HG03565 (cell line): ENCODE measurements at regions not wholly inside any gene's neighbourhood (a gene's known extent, or its start where the extent isn't known, plus 50 kb on each side); places are given as distances from the start of the nearest gene placed in this dataset.

Experiments used
- ATAC-seq: cut with Tn5 transposase; IDR thresholded peaks from one replicate; pipeline ENCODE4 v1.9.1; 2021; ENCODE audit warnings: mild to moderate bottlenecking, moderate library complexity; ENCODE audit not compliant: unreplicated experiment

GRCh38 chr4:171759274-171759673 lies 53.9 kb upstream of the GALNTL6 start:
- ATAC-seq: no peak

GRCh38 chr4:171751538-171751937 lies 61.7 kb upstream of the GALNTL6 start:
- ATAC-seq: no peak

GRCh38 chr4:171746418-171746817 lies 66.8 kb upstream of the GALNTL6 start:
- ATAC-seq: no peak

- no peak for ATAC-seq
Measured at GRCh38 chr4:171742436-171742835, 70.8 kb upstream of the GALNTL6 start.

- ATAC-seq: no peak
Measured at GRCh38 chr4:171727185-171727584, 86.0 kb upstream of the GALNTL6 start.

- ATAC-seq: no peak
Measured at GRCh38 chr4:171721937-171722336, 91.3 kb upstream of the GALNTL6 start.

GRCh38 chr4:171719691-171720090 lies 93.5 kb upstream of the GALNTL6 start:
- ATAC-seq: no peak

GRCh38 chr4:171718665-171719064 lies 94.5 kb upstream of the GALNTL6 start:
- ATAC-seq: no peak

GRCh38 chr4:171718069-171718468 lies 95.1 kb upstream of the GALNTL6 start:
- ATAC-seq: no peak

GRCh38 chr4:171717231-171717741 lies 95.9 kb upstream of the GALNTL6 start:
- no peak for ATAC-seq

GRCh38 chr4:171715973-171716372 lies 97.2 kb upstream of the GALNTL6 start:
- no peak for ATAC-seq

- ATAC-seq: no peak
Measured at GRCh38 chr4:171714791-171715454, 98.3 kb upstream of the GALNTL6 start.

GRCh38 chr4:171710743-171711142 lies 102.5 kb upstream of the GALNTL6 start:
- no peak for ATAC-seq

- peak; percentile 99 for ATAC-seq
Measured at GRCh38 chr4:171676555-171677215, 136.5 kb upstream of the GALNTL6 start.

GRCh38 chr4:171674781-171675180 lies 138.4 kb upstream of the GALNTL6 start:
- ATAC-seq: no peak

- ATAC-seq: no peak
Measured at GRCh38 chr4:171668403-171668802, 144.8 kb upstream of the GALNTL6 start.

- ATAC-seq: no peak
Measured at GRCh38 chr4:171667906-171668305, 145.3 kb upstream of the GALNTL6 start.

GRCh38 chr4:171651071-171651470 lies 162.1 kb upstream of the GALNTL6 start:
- no peak for ATAC-seq

- ATAC-seq: peak; percentile 69
Measured at GRCh38 chr4:171650543-171650942, 162.7 kb upstream of the GALNTL6 start.

GRCh38 chr4:171648926-171649325 lies 164.3 kb upstream of the GALNTL6 start:
- no peak for ATAC-seq

- ATAC-seq: no peak
Measured at GRCh38 chr4:171646984-171647383, 166.2 kb upstream of the GALNTL6 start.

GRCh38 chr4:171644430-171645057 lies 168.7 kb upstream of the GALNTL6 start:
- ATAC-seq: peak; percentile 73
